GM20431 (cell line): ENCODE measurements at regions not wholly inside any gene's neighbourhood (a gene's known extent, or its start where the extent isn't known, plus 50 kb on each side); places are given as distances from the start of the nearest gene placed in this dataset.
"Not testable (repeated sequence)": the region's sequence is repeated elsewhere in the genome, so short reads cannot be mapped to it uniquely, and the experiment has no call there.

ENCODE experiments used
- in situ Hi-C: fragments of 300-500 bp; cut with MseI, MboI; formaldehyde crosslinking; loops from one replicate; pipeline ENCODE4 v1.15.0; 2020; ENCODE audit warnings: low sequenced_read_pairs; ENCODE audit not compliant: unreplicated experiment

DNA sequence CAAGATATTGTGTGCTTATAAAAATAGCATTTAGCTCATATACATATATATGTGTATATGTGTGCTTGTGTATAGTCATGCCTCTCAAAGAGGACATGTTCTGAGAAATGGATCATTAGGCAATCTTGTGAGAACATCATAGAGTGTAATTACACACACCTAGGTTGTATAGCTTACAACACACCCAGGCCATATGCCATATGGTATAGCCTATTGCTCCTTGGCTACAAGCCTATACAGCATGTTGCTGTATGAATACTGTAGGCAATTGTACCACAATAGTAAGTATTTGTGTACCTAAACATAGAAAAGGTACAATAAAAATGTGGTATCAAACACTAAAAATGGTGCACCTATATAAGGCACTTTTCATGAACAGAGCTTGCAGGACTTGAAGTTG is 1510.5 kb upstream of the LRRTM3 start:
- in situ Hi-C loops = no loop called here

DNA sequence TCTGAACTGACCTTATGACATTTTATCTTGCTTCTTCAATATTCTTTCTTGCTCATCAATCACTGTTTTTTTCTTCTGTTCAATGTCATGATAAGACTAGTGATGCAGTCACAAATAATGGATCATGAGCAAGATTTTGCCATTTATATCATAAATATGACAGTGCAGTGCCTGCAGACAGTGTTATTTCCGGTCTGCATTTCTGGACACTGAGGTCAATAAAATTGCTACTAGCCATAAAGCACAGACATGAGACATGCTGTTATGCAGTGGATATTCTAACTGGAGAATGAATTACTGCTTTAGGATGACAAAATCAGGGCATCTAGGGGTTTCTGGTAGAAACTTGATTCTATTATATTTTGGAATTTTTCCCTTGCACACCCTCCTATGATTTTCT is 1509.7 kb upstream of the LRRTM3 start:
- in situ Hi-C loops = no loop called here

DNA sequence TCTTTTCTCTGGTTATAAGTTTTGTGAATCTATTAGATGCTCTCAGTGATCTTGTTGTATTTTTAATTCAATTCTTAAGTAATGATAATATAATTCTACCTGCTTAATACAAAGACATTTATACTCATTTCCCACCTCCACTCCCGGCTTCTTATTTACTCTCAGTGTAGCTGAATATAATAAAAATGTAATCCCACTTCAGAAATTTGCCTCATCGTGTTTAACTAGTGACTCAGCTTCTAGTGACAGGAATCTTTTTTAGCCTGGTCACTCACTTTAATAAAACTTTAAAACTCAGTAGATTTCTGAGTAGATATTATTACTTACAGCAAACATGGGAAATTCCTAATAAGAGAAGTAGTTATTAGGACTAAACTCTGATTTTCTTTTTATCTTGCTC is 1506.2 kb upstream of the LRRTM3 start:
- in situ Hi-C loops = no loop called here

DNA sequence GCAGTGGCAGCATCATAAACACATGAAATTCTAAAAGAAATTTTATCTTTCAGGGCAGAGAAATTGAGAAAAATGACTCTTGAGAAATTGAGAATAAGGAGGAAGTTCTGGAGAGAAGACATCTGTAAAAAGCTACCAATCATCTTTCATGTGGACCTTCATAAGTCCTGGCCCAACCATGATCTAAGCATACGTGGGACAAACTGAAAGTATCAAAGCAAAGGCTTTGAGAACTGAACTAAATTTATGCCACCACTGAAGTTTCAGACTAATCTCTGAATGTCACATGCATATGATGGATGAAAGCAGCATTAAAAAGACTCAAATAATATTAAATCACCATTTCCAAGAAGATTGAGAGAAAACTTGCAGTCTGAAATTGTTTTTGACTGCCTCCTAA is 1502.8 kb upstream of the LRRTM3 start:
- in situ Hi-C loops = no loop called here

DNA sequence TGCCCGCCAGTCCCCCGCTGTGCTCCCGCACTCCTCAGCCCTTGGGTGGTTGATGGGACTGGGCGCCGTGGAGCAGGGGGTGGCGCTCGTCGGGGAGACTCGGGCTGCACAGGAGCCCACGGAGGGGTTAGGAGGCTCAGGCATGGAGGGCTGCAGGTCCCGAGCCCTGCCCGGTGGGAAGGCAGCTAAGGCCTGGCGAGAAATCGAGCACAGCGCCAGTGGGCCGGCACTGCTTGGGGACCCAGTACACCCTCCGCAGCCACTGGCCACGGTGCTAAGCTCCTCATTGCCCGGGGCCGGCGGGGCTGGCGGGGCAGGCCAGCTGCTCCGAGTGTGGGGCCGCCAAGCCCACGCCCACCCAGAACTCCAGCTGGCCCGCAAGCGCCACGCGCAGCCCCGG is 1496.5 kb upstream of the LRRTM3 start:
- in situ Hi-C loops = not testable (repeated sequence)

DNA sequence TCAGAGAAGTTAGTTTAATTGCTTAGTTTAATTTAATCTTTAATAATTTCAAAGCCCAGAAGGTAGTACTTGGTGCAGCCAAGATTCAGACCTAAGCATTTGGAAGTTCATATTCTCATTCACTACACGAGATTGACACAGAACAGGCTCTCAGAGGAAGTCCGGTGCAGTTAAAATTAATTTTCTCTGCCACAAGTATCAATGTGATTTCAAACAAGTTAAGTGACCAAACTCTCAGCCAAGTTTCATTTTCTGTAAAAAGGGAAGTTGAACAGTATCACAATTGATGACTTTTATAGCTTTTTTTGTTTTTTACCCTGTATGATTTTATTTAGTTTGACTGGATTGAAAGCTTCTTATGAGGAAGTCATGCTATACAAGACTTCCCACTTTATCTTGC is 1494.9 kb upstream of the LRRTM3 start:
- in situ Hi-C loops = no loop called here

DNA sequence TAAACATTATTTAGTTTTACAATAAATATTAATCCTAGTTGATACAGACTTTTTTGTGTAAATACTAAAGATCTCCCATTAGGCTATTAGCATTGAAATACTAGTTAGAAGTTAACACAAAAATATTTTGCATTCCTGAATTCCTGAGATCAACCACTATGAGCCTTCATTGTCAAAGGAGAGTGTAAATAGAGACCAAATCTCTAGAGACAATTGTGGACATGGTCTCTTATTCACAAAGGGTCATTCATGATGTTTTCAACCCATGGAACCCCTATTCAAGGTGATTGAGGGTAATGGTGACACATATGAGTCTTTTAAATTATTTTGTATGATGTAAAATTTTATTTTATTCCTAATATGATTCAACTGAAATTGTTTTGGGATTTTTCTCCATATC is 1454.8 kb upstream of the LRRTM3 start:
- in situ Hi-C loops = no loop called here

DNA sequence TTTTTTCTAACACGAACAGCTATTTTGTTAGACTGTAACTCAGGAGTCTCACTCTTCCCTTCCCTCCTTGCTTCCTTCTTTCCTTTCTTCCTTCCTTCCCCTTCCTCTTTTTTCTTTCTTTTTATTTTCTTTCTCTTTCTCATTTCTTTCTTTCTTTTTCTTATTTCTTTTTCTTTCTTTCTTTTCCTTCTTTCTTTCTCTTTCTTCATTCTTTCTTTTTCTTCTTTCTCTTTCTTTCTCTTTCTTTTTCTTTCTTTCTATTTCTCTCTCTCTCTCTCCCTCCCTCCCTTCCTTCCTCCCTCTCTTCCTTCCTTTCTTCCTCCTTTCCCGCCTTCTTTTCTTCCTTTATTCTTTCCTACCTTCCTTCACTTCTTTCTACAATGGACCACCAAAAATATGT is 1443.0 kb upstream of the LRRTM3 start:
- in situ Hi-C loops = no loop called here

DNA sequence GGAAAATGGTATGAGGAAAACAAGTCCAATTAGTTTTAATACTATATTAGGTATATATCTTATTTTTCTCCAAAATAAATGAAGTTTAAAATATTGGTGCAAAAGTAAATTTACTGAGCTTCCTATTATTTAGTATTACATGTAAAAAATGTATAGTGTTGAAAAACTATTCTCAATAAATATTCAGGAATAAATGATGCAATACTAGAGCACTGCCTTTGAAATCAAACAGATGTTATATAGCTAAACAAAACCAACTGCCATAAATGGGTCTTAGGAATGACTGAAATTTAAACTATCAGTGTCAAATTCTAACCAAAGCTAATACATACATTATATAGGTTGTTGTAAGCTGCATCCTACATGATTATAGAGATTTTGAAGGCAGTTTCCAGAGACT is 1434.0 kb upstream of the LRRTM3 start:
- in situ Hi-C loops = no loop called here

DNA sequence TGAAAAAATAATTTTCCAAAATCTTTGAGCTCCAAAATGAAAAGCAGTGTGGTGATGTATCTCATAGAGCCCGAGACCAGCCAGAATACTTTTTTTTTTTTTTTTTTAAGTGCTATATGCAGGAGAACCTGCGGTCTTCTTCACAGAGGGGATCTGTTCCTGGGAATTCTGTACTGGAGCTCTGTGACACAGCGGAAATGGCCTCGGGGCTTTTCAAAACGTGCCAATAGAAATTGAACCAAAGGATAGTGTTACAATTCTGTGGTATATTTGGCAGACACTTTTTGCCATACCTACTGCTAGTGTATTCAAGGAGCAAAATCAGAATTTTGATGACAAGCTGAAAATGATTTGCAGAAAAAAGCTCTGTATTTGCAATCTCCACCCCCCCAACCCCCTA is 1429.3 kb upstream of the LRRTM3 start:
- in situ Hi-C loops = no loop called here

DNA sequence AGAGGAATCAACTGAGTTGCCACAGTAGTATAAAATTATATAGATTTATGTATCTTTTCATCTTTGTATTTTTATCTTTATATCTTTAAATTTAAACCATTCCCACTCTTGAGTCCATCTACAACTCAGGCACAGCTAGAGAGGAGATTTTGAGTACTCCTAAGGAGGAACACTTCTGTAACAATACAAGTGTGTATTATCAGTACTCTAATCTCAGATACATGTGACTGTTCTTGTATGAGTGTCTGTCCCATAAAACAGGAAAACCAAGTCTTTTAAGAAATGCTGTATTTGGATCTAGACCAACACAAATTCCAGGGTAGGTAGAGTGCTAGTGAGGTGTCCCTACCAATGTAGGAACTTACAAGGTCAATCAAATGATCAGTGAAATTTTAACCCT is 1428.0 kb upstream of the LRRTM3 start:
- in situ Hi-C loops = no loop called here

DNA sequence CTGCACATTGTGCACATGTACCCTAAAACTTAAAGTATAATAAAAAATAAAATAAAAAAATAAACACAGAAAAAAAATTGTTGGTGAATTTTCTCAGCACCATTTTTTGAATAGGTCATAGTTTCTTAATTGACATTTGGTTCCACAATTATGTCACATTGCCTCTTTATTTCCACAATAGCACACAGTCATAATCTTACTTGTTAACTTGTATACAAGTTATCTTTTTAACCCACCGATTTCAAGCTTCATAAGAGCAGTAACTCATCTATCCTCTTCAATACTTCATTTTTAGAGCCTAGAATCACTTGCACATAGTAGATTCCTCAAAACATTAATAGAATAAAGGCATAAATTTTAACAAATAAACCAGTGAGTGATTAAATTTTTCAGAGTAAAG is 1425.1 kb upstream of the LRRTM3 start:
- in situ Hi-C loops = no loop called here

DNA sequence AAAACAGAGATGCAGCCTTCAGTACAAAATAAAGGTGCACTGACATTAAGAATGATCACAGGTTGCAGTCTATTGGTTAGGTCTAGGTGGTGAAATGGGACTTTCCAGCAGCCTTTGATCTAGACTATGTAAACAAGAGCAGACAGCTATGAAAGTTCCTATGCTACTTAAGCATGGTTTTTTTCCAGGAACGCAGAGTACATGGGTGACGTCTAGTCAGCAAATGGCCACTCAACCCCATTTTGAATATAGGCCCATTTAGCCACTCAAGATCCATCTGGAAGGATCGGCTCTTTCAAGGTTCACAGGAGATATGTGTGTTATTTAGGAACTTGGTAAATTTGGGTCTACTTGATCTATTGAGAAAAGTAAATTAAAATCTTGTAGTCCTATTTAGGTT is 1424.6 kb upstream of the LRRTM3 start:
- in situ Hi-C loops = no loop called here

DNA sequence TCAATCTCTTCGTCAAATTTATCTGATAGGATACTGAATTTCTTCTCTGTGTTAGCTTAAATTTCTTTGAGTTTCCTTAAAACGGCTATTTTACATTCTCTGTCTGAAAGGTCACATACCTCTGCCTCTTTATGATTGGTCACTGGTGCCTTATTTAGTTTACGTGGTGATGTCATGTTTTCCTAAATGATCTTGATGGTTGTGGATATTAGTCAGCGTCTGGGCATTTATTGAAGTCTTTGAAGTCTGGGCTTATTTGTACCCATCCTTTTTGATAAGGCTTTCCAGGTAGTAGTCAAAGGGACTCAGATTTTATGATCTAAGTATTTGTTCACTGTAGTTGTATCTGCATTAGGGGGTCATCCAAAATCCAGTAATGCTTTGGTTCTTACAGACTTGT is 1407.5 kb upstream of the LRRTM3 start:
- in situ Hi-C loops = no loop called here

DNA sequence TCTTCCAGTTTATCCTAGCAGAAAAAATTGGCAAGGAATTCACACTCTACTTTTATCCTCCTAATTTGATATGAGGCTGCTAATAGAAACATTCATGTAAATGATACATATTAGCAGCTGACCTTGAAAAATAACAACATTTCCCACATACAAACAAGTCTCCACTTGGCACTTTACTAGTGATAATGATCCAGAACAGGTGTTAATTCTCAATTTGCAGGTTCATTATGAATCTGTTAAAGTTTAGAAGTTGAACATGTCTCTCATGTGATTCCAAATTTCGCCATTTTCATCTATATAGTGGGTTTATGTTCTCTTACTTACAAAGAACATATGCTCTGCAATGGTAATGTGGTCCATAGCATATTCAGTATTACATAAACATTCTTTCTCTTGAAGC is 1396.8 kb upstream of the LRRTM3 start:
- in situ Hi-C loops = no loop called here

DNA sequence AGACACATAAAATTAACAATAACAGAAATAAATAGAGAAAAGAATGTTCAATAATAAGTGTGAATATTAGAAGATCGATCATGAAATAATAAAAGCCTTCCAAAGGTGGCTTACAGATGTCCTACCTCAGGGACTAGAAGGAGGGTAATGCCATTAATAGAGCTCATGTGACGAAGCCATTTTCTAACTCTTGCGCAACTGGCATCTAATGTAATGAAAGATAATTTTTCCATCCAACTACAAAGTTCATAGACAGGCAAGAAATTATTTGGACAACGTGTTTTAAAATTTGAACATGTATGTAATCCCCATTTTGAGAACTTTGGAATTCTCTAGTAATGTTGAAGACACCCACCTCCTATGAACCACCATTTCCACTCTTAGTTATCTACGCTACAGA is 1394.3 kb upstream of the LRRTM3 start:
- in situ Hi-C loops = no loop called here

DNA sequence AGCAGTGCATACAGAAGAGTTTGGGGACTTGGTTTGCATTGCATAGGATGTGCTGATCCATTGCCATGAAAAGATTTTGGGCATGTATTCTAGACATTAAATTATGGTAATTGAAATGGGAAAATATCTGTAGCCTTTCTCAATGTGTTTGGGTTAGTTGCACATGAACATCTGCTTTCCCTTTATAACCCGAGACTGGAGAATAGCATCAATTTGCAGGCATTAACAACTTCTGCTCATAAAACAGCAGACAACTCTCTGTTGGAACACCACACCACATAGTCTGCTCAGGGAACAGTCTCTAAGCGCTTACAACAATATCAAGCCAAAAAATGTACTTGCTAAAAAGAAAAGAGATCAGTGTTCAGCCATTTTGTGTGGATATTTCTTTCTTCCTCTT is 1391.1 kb upstream of the LRRTM3 start:
- in situ Hi-C loops = no loop called here

DNA sequence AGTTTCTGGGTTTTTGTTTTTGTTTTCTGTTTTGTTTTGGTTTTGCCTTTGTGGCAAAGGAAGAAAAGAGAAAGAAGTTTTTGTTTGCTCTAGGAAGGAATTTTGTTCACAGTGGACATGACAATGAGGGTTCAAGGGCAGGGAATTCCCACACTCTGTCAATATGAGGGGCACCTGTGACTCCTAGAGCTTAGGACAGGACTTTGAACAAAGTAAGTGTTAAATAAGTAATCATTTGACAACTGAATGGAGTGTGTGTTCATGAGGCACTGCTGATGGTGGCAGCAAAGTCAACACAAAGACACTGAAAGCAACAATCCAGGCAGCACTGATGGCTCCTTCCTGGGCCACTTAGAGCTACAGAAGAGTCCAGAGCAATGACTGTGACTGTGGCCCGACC is 1381.1 kb upstream of the LRRTM3 start:
- in situ Hi-C loops = no loop called here

DNA sequence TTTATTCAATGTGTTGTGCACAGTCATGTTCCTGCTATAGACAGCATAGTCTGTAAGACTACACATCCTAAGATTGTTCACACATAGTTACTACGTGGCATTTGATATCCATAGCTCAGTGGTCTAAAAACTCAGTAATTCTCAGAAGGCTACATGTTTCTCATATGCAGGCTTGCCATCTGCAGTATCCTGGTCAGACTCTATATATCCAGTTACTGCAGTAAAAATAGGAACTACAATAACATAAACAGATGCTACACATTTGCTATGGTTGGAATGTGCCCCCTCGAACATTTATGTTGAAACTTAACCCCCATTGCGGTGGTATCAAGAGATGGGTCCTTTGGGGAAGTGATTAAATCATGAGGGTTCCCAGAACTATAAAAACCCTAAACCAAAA is 1377.8 kb upstream of the LRRTM3 start:
- in situ Hi-C loops = no loop called here

DNA sequence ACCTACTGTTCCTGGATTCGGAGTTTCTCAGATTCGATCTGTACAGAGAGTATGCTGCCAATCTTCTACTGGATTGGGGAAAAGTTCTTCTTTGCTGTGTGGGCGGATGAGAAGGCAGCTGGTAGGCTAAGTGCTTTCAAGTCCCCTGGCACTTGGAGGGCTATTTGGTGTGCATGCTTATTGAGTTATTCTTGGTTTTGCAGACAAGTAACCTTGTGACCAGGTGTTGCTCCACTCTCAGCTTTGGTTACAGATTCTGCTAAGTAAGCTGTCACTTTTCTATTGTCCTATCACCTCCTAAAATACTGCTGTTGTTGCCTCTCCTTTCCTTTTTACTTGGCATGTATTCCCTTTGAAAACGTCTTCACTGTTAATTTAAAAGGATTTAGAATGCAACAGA is 1375.1 kb upstream of the LRRTM3 start:
- in situ Hi-C loops = no loop called here

DNA sequence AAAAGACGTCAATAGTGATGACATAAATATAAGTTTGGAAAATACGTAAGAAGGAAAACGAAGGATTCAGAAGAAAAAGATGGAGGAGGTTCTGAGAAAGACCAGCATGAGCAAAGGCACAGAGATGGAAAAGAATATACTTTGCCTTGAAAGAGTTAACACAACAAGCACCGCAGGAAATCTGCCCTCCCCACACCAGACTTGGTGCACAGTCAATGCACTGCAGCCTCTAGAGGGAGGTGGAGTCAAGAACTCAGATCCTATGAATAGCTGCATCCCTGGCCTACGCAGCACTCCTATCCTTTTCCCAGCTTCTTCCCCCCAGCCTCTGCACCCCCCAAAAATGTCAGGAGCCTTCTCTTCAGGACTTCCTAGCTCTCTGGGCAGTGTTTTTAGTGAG is 1370.6 kb upstream of the LRRTM3 start:
- in situ Hi-C loops = no loop called here

DNA sequence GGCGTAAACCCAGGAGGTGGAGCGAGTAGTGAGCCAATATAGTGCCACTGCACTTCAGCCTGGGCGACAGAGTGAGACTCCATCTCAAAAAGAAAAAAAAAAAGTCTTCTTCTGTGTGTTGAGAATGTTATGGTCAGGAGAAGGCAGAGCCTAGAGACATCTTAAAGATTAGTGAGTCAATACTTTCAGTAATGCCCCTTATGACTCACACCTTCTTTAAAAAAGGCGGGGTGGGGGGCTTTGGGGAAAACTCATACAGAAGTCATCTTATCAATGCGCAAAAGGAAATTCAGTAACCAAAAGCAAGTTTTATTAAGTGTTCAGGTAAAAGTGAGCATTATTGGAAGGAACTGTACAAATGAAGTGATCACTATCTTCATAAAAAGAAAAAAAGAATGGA is 1369.8 kb upstream of the LRRTM3 start:
- in situ Hi-C loops = no loop called here

DNA sequence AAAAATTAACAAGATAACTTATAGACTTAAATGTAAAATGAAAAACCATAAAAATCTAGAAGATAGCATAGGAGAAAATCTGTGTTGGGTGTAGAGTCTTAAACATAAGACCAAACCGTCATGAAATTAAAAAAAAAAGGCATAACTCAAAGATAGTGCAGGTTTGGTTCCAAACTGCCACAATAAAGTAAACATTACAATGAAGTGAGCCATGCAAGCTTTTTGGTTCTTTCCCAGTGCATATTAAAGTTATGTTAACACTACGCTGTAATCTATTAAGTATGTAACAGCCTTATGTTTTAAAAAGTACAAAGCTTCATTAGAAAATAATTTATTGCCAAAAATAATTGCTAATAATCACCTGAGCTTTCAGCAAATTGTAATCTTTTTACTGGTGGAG is 1366.5 kb upstream of the LRRTM3 start:
- in situ Hi-C loops = no loop called here
